Naive thymus-derived CD8-positive, alpha-beta T cell (primary cell): ENCODE measurements at regions not wholly inside any gene's neighbourhood (a gene's known extent, or its start where the extent isn't known, plus 50 kb on each side); places are given as distances from the start of the nearest gene placed in this dataset.

Source experiments
- ATAC-seq, 2 donors: fragments of 150-1000 bp; cut with Tn5 transposase in 1 of 2; sonication (Bioruptor Pico), chemical (Tn5 transposase) in 1 of 2; 1 replicate in 1 of 2; 2 replicates in 1 of 2; pipeline ENCODE4 v1.10.0; 2021; ENCODE audit warnings: mild to moderate bottlenecking in 2 of 2, moderate library complexity in 2 of 2
- POLR2A ChIA-PET: fragments of 350-600 bp; sonication (Branson Sonifier 250); formaldehyde crosslinking; loops from one replicate; lab custom pipeline; 2021; ENCODE audit warnings: antibody characterized with exemption; lab: Charles Lee
- DNase-seq, 10 donors: peaks; one replicate each; pipeline versions ENCODE4 v3.0.0 to v3.0.0-alpha.2; 2020 to 2022
- H3K27ac Mint-ChIP-seq, 10 donors: one replicate each; pipeline ENCODE4 v1.8.0; 2020 to 2022; ENCODE audit warnings: mild to moderate bottlenecking in 10 of 10, mixed read lengths in 10 of 10, moderate library complexity in 4 of 10, inconsistent platforms in 1 of 10
- H3K27me3 Mint-ChIP-seq, 5 donors: one replicate each; pipeline ENCODE4 v1.8.0; 2021 to 2022; ENCODE audit warnings: mixed read lengths in 5 of 5
- H3K36me3 Mint-ChIP-seq, 3 donors: one replicate each; pipeline ENCODE4 v1.8.0; 2020 to 2022; ENCODE audit warnings: mixed read lengths in 3 of 3, mild to moderate bottlenecking in 2 of 3, inconsistent platforms in 1 of 3
- H3K4me1 Mint-ChIP-seq, 4 donors: one replicate each; pipeline ENCODE4 v1.8.0; 2021 to 2022; ENCODE audit warnings: mixed read lengths in 4 of 4
- H3K4me3 Mint-ChIP-seq, 10 donors: one replicate each; pipeline ENCODE4 v1.8.0; 2020 to 2022; ENCODE audit warnings: mild to moderate bottlenecking in 10 of 10, mixed read lengths in 10 of 10, moderate library complexity in 6 of 10, inconsistent platforms in 1 of 10
- H3K9me3 Mint-ChIP-seq, 9 donors: one replicate each; pipeline ENCODE4 v1.8.0; 2020 to 2022; ENCODE audit warnings: mixed read lengths in 9 of 9, mild to moderate bottlenecking in 3 of 9, inconsistent platforms in 1 of 9, moderate library complexity in 1 of 9

DNA sequence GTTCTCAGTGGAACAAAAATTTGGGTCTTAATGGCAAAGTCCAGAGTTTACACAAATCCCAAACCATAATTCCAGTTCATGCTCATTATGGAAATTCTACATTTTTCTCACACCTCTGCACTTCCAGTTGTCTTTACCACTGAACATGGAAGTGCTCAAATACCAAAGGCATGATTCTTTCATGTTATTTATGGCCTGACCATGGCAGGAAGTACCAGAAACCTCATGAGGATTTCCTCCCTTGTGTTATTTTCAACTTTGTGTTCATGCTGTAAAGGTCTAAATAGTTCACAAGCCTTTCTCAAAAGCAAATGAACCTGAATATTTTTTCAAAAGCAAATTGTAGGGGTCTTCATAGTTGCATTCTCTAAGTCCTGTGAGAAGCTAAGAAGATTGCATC is 82.0 kb upstream of the ITGA1 start:
- ATAC-seq (peak in 1 of 2 donors; percentile 18), DNase-seq (peak in 1 of 10 donors; percentile 18)
- H3K4me3 Mint-ChIP-seq, result peak overlapping the region in 6 of 10 donors; percentile 19 to 67 (median 46)
- no peak overlapping the region for H3K27ac Mint-ChIP-seq
- H3K9me3 Mint-ChIP-seq, result no peaks in the 10 kb centered on the region
- H3K27me3 Mint-ChIP-seq, result peaks cover 0 to 4% (median 0%) of the 10 kb centered on the region in 5 donors
- no peaks in the 10 kb centered on the region for H3K36me3 Mint-ChIP-seq
- POLR2A ChIA-PET, result no interaction called here
- H3K4me1 Mint-ChIP-seq, result peaks cover 12 to 38% (median 31%) of the 10 kb centered on the region in 4 donors

DNA sequence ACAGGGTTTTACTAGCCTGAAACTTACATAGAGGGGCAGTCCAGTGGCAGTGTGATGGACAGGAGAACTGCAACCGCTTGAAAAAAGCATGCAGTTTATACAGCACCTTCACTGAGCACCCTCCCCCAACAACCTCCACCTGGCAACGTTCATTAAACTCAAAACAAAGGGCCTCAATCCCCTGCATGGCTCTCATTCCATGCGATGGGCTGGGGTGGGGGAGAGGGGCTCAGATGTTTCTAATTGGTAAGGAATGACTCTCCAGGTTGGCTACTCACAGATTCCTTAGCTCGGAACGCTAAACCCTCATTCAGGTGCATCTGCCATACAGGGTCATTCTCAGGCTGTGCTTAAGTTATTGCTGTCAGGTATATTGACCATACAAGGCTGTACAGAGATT is 80.9 kb upstream of the ITGA1 start:
- POLR2A ChIA-PET, result no interaction called here
- no peaks in the 10 kb centered on the region for H3K9me3 Mint-ChIP-seq
- H3K4me1 Mint-ChIP-seq, result peaks cover 12 to 41% (median 32%) of the 10 kb centered on the region in 4 donors
- H3K27me3 Mint-ChIP-seq, result peaks cover 0 to 4% (median 0%) of the 10 kb centered on the region in 5 donors
- H3K27ac Mint-ChIP-seq, result no peak overlapping the region
- DNase-seq (no peak), ATAC-seq (no peak)
- H3K36me3 Mint-ChIP-seq, result no peaks in the 10 kb centered on the region
- H3K4me3 Mint-ChIP-seq, result no peak overlapping the region

DNA sequence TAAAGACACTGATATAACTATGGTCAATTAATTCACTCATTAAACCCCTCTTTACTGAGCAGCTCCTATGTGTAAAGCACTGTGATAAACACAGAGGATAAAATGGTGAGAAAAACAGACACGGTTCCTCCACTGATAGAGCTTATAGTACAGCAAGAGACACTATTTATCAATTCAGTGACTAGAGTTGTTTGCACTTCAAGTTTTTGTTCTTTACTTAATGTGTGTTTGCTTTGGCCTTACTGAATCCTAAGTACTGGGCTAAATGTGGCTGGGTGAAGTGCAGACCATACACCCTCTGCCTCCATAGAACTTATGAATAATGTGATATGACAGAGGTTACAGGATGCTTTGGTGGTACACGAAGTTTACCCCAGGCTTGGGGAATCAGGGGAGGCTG is 80.1 kb upstream of the ITGA1 start:
- ATAC-seq (no peak), DNase-seq (no peak)
- H3K4me3 Mint-ChIP-seq, result no peak overlapping the region
- no peak overlapping the region for H3K27ac Mint-ChIP-seq
- no peaks in the 10 kb centered on the region for H3K9me3 Mint-ChIP-seq
- H3K27me3 Mint-ChIP-seq, result peaks cover 0 to 4% (median 0%) of the 10 kb centered on the region in 5 donors
- peaks cover 12 to 47% (median 35%) of the 10 kb centered on the region in 4 donors for H3K4me1 Mint-ChIP-seq
- POLR2A ChIA-PET, result no interaction called here
- H3K36me3 Mint-ChIP-seq, result no peaks in the 10 kb centered on the region

DNA sequence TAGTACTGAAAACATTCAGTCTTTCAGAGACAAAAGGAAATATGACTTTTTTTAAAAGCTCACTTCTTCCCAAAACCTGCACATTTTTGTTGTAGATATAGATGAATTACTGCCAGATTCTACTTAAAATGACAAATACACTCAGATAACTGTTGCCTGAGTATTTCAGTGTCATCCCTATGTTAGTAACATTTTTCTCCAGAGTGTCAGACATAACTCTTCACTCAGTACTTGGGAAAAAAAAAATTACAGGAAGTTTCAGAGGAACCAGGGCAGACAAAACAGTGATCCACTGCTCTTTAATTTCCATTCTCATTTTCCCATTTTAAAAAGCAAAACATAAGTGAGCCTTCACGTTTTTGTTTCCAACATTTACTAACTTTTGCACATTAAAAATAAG is 79.3 kb upstream of the ITGA1 start:
- no peak overlapping the region for H3K27ac Mint-ChIP-seq
- POLR2A ChIA-PET, result no interaction called here

DNA sequence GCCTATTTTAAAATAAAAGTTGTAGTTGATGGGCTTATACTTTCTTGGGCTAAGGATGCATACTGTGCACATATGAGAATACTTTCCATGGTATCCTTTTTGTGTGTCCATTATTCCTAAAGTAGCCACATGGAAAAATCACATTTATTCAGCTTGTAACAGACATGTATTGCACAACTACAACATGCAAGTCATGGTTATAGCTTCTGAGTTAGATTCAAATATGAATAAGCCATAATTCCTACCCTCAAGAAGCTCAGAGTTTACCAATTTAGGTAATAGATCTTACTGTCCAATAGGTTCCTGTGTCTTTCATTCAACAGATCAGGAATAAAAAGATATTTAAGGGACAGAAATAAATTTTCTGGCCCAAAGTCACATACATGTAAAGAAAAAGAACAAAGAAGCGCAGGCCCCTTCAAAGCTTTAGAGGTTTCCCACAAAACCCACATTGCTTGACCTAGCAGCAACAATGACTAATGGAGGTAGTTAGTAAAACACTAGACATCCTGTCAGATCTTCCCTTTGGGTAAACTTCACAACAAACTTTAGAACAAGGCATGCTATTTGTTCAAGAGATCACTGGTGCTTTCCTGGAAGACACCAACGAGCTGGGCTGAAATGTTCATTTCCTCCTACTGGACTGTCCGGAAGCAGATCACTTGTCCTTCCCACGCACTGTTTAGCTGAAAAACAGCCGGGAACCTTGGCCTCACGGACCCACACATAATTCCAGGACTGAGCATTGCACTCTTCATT is 78.4 kb upstream of the ITGA1 start:
- DNase-seq (no peak), ATAC-seq (no peak)
- no peaks in the 10 kb centered on the region for H3K36me3 Mint-ChIP-seq
- H3K27ac Mint-ChIP-seq, result peak overlapping the region in 1 of 10 donors; percentile 15
- no peaks in the 10 kb centered on the region for H3K9me3 Mint-ChIP-seq
- H3K4me3 Mint-ChIP-seq, result no peak overlapping the region
- H3K4me1 Mint-ChIP-seq, result peaks cover 7 to 49% (median 36%) of the 10 kb centered on the region in 4 donors
- POLR2A ChIA-PET, result no interaction called here
- peaks cover 0 to 4% (median 0%) of the 10 kb centered on the region in 5 donors for H3K27me3 Mint-ChIP-seq

More for the DNA sequence above, 79.3 kb upstream of the ITGA1 start:
- DNase-seq (no peak), ATAC-seq (no peak)
- H3K9me3 Mint-ChIP-seq, result no peaks in the 10 kb centered on the region
- no peak overlapping the region for H3K4me3 Mint-ChIP-seq
- H3K4me1 Mint-ChIP-seq, result peaks cover 9 to 51% (median 36%) of the 10 kb centered on the region in 4 donors
- H3K36me3 Mint-ChIP-seq, result no peaks in the 10 kb centered on the region
- peaks cover 0 to 4% (median 0%) of the 10 kb centered on the region in 5 donors for H3K27me3 Mint-ChIP-seq

DNA sequence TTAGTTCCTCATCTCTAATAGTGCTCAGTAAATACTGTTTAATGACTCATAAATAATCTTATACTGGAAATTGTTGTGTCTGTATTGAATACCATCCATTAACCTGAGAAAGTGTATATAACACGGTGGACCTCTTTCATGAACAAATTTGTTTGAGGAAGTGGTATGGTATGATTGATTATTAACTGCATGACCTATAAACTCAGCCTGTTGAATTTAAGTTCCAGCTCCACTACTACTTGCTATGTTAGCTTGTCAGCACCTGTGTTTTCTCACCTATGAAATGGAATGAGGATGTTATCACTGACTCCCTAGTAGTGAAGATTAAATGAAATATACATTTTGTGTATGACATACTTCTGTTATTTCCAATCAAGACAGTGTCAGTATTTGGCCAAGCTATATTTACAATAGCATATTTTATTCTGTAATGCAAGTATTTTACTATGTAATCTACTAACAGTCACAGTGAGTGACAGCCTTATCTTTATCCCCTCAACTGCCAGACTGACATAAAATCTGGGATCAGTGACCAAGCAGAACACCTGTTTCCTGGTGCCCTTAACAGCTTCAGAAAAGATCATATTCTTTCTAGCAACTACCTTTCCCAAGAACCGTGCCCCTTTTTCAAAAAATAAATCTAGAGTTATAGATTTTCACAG is 77.3 kb upstream of the ITGA1 start:
- POLR2A ChIA-PET, result no interaction called here
- ATAC-seq, result no peak
- no peak for DNase-seq
- Mint-ChIP-seq H3K27me3 (peaks cover 0 to 4% (median 0%) of the 10 kb centered on the region in 5 donors), H3K9me3 (peaks cover 0 to 1% (median 0%) of the 10 kb centered on the region in 9 donors), H3K27ac (no peak overlapping the region), H3K36me3 (no peaks in the 10 kb centered on the region), H3K4me1 (peaks cover 7 to 45% (median 35%) of the 10 kb centered on the region in 4 donors), H3K4me3 (no peak overlapping the region)

DNA sequence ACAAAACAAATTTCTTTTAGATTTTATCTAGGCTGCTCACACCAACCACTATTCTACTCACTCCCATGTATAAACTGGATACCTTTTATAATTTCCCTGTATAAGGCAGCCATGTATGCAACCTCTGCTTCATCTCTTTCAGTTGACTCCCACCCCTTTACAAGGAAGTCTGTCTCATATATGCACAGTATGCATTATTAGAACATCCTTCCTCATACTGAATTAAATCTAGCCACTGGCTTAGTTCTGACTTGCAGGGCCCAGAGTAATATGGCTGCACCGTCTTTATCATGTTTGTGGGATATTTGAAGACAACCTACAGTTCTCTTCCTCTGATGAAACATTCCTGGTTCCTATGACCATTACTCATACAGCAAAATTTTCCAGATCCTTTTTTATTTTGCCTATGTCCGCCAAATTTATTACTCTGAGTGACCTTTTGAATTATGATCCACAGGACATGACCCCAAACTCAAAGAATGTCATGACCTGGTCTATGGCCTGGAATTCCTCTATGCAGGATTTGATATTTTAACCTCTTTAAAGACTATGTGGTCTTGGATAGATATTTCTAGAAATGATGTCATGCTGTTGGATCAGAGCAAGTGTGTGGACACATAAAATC is 76.6 kb upstream of the ITGA1 start:
- POLR2A ChIA-PET, result no interaction called here
- DNase-seq (no peak), ATAC-seq (no peak)
- H3K4me1 Mint-ChIP-seq, result peaks cover 7 to 38% (median 28%) of the 10 kb centered on the region in 4 donors
- H3K9me3 Mint-ChIP-seq, result peaks cover 0 to 1% (median 0%) of the 10 kb centered on the region in 9 donors
- H3K4me3 Mint-ChIP-seq, result no peak overlapping the region
- no peak overlapping the region for H3K27ac Mint-ChIP-seq
- H3K36me3 Mint-ChIP-seq, result no peaks in the 10 kb centered on the region
- peaks cover 0 to 4% (median 0%) of the 10 kb centered on the region in 5 donors for H3K27me3 Mint-ChIP-seq

DNA sequence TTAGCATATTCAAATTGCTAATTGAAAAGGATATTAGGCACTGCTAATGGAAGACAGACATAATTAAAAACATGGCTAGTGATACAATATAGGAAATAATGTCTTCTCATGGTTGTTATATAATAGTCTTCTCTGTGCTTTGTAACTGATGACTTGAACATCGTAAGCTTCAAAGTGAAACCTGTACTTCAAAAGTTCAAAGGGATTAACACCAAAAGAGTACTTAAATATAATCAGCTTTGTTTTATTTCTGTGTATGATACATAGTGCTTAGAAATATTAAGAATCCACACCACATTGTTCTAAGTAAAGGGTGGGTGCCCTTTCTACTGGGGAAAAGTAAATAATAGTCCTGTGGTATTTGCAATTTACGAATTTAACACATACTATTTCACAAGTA is 75.4 kb upstream of the ITGA1 start:
- Mint-ChIP-seq H3K27me3 (peaks cover 0 to 4% (median 0%) of the 10 kb centered on the region in 5 donors), H3K4me3 (peak overlapping the region in 1 of 10 donors; percentile 21), H3K27ac (peak overlapping the region in 5 of 10 donors; percentile 18 to 53 (median 44)), H3K9me3 (peaks cover 0 to 9% (median 6%) of the 10 kb centered on the region in 9 donors), H3K4me1 (peaks cover 7 to 28% (median 21%) of the 10 kb centered on the region in 4 donors), H3K36me3 (peaks cover 0 to 5% (median 2%) of the 10 kb centered on the region in 3 donors)
- ATAC-seq (peak; percentile 77 to 80), DNase-seq (peak in 2 of 10 donors; percentile 39 to 40)
- POLR2A ChIA-PET, result no interaction called here

DNA sequence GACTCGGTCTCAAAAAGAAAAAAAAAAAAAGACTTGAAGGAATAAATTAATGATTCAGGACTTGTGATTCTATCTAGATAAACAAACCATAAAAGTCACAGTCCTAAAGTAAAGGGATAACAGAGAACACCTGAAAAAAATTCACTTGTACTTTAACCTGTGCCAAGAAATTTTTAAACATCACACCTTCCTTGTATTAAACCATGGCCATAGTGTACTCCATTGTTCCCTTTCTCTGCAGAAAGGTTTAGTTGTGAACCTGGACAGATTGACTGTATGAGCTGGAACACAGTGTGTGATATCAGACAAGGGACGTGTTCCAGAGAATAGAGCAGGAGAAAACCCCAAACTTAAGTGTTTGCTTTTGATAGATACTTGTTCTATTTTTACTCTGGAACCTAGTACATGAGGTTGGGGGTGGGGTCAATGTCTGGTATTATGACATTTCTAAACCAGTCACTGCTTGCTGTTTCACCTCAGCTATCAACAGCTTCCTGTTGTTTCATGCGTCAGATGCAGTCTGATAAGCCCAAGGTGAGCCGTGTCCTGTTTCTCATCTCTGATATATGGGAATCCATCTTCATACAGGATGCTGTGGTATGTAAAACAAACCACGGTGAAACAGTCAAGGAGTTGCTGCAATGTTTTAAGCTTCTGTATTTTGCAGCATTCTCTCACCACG is 62.5 kb upstream of the ITGA1 start:
- Mint-ChIP-seq H3K27ac (peak overlapping the region; percentile 87 to 99 (median 94)), H3K9me3 (peaks cover 0 to 7% (median under 1%) of the 10 kb centered on the region in 9 donors), H3K4me1 (peaks cover 25 to 61% (median 61%) of the 10 kb centered on the region in 4 donors), H3K4me3 (peak overlapping the region; percentile 49 to 85 (median 73)), H3K27me3 (no peaks in the 10 kb centered on the region), H3K36me3 (peaks cover 0 to under 1% (median 0%) of the 10 kb centered on the region in 3 donors)
- POLR2A ChIA-PET, result interaction anchor here (0.8 to 2.8 kb wide), 5 partner anchors 11 to 74 kb away, joined by 3 to 11 read pairs (median 4); no protein-coding TSS in a partner anchor
- ATAC-seq, result peak; percentile 96 to 98
- peak; percentile 11 to 91 (median 71) for DNase-seq

DNA sequence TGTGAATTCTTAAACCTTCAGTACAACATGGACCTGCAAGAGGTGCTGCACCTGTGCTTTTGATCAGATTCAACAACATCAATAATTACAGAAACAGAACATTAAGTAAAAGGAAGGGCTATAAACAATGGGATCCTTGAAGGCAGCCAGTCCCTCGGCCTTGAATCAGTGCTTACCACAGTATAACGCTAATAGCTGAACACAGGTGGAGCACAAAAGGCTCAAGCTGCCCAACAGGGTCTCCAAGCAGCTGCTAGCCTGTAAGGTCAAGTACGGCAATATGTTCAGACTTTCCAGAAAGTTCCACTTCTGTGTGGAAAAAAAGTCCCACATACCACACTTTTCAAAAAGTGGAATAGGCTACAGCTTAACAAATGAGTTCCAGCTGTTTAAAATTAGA is 61.9 kb upstream of the ITGA1 start:
- Mint-ChIP-seq H3K36me3 (peaks cover 0 to 5% (median 0%) of the 10 kb centered on the region in 3 donors), H3K27me3 (no peaks in the 10 kb centered on the region), H3K4me1 (peaks cover 20 to 64% (median 63%) of the 10 kb centered on the region in 4 donors), H3K9me3 (peaks cover 0 to 6% (median 2%) of the 10 kb centered on the region in 9 donors), H3K27ac (peak overlapping the region in 9 of 10 donors; percentile 87 to 99 (median 95)), H3K4me3 (peak overlapping the region; percentile 49 to 85 (median 73))
- DNase-seq (no peak), ATAC-seq (no peak)
- POLR2A ChIA-PET, result interaction anchor here (0.8 to 2.8 kb wide), 5 partner anchors 12 to 74 kb away, joined by 3 to 11 read pairs (median 4); no protein-coding TSS in a partner anchor

DNA sequence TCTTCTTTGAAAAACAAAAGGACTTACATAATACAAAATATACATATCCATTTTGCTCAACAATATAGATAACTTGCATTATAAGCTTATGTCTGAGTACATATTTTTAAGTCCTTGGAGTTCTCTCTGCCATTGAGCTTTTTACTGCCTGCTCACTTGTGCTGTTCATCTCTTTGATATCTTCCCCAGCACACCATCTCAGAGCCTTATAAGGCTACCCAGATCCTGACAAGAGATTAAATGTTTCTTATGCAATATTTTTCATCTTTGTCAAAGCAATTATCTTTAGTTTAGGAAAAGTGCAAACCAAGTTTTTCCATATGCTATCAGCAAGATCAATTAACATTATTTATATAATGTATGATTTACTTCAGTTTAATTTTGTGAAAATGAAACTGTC is 60.7 kb upstream of the ITGA1 start:
- peak overlapping the region; percentile 10 to 95 (median 81) for H3K27ac Mint-ChIP-seq

More for the DNA sequence above, 60.7 kb upstream of the ITGA1 start:
- H3K9me3 Mint-ChIP-seq, result peaks cover 0 to 6% (median 2%) of the 10 kb centered on the region in 9 donors
- no peaks in the 10 kb centered on the region for H3K27me3 Mint-ChIP-seq
- POLR2A ChIA-PET, result interaction anchor here (1.3 to 2.8 kb wide), 2 partner anchors 18 to 49 kb away, joined by 4 to 10 read pairs; no protein-coding TSS in a partner anchor
- peak overlapping the region in 6 of 10 donors; percentile 6 to 62 (median 56) for H3K4me3 Mint-ChIP-seq
- DNase-seq (no peak), ATAC-seq (no peak)
- peaks cover 0 to 5% (median 0%) of the 10 kb centered on the region in 3 donors for H3K36me3 Mint-ChIP-seq
- H3K4me1 Mint-ChIP-seq, result peaks cover 19 to 64% (median 63%) of the 10 kb centered on the region in 4 donors
